Calu3 (cell line): ENCODE measurements at regions not wholly inside any gene's neighbourhood (a gene's known extent, or its start where the extent isn't known, plus 50 kb on each side); places are given as distances from the start of the nearest gene placed in this dataset.

Experiments used
- BruUV-seq: library from RNA; stranded (reverse); fragments of 400-500 nt; replicated peaks from 2 replicates; lab custom pipeline; 2021; lab: Mats Ljungman, UMichigan
- CTCF ChIA-PET: fragments of 300-600 bp; sonication (Branson Sonifier 250); formaldehyde crosslinking; loops from one replicate; lab custom pipeline; 2022; ENCODE audit warnings: antibody characterized with exemption; lab: Charles Lee
- DNase-seq: peaks from one replicate; pipeline ENCODE4 v3.0.0; 2022
- H3K27ac Mint-ChIP-seq: one replicate; pipeline ENCODE4 v1.8.0; 2022; ENCODE audit warnings: mixed read lengths; ENCODE audit not compliant: unreplicated experiment
- H3K27me3 Mint-ChIP-seq: one replicate; pipeline ENCODE4 v1.8.0; 2022; ENCODE audit warnings: mixed read lengths; ENCODE audit not compliant: unreplicated experiment
- H3K36me3 Mint-ChIP-seq: one replicate; pipeline ENCODE4 v1.8.0; 2022; ENCODE audit warnings: mild to moderate bottlenecking, moderate library complexity, mixed read lengths; ENCODE audit not compliant: insufficient read depth, unreplicated experiment
- H3K4me1 Mint-ChIP-seq: one replicate; pipeline ENCODE4 v1.8.0; 2022; ENCODE audit warnings: mild to moderate bottlenecking, low read depth, mixed read lengths; ENCODE audit not compliant: unreplicated experiment
- H3K4me3 Mint-ChIP-seq: one replicate; pipeline ENCODE4 v1.8.0; 2022; ENCODE audit warnings: mild to moderate bottlenecking, low read depth, moderate library complexity, mixed read lengths; ENCODE audit not compliant: unreplicated experiment
- H3K9me3 Mint-ChIP-seq: one replicate; pipeline ENCODE4 v1.8.0; 2022; ENCODE audit warnings: low read depth, mixed read lengths; ENCODE audit not compliant: unreplicated experiment
- CTCF ChIP-seq: fragments of 200-600 bp; IDR thresholded peaks from one replicate; pipeline ENCODE4 v1.8.0; 2022; ENCODE audit warnings: antibody characterized with exemption; ENCODE audit not compliant: unreplicated experiment
- intact Hi-C: fragments of 100-400 bp; cut with micrococcal nuclease; formaldehyde crosslinking; loops from one replicate; pipeline ENCODE4 v1.10.0; 2022; ENCODE audit not compliant: unreplicated experiment

- intact Hi-C loops = no loop called here
- DNase-seq = no peak
- Mint-ChIP-seq H3K9me3 (no peaks in the 10 kb centered on the region), H3K4me3 (no peak overlapping the region), H3K27me3 (no peaks in the 10 kb centered on the region), H3K4me1 (peaks cover 14% of the 10 kb centered on the region), H3K36me3 (no peaks in the 10 kb centered on the region), H3K27ac (no peak overlapping the region)
- BruUV-seq = no TSS peak
- CTCF ChIA-PET = no interaction called here
- no peak for TF ChIP-seq CTCF
Observed at GRCh38 chr2:8577573-8577972, 104.3 kb upstream of the ID2 start.

DNA sequence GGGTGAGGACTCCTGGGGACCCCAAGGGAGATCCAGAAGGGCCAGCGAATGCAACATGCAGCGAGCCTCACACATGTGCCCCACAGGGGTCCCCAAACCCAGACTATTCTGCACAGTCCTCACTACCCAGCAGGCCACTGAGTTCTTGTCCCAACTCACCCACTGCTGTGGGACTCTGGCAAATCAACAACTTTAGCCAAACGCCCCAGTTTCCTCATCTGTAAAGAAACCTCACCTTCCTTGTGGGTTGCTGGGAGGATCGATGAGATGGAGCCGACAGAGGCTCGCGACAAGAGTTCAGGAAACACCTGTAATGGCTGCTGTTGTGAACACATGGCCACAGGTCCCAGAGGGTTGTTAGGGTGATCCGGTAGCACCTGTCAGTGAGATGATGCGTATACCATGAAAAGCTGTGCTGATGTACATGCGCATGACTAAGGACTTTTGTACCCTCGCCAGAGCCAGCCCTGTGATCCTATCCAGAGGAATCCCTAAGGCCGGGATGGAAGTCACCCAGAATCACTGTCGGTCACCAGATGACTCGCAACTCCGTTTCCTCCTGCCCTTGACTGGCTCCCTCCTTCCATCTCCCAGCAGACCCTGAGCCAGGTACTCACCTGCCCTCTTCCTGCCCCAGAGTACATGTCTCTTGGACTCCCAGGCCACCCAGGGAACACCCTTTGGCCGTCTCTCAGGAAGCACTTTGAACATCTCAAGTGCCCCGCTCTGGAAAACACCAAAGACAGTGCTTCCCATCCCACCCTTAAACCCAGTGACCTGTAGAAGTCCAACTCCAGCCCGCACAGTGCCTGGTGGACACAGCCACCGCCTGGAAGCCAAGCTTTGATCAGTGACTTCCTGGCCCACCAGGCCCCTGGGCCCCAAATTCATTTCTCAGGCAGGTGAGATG lies 103.3 kb upstream of the ID2 start:
- H3K27me3 Mint-ChIP-seq = no peaks in the 10 kb centered on the region
- no peak overlapping the region for H3K4me3 Mint-ChIP-seq
- TF ChIP-seq CTCF = no peak

GRCh38 chr2:8579485-8580085 lies 102.3 kb upstream of the ID2 start:
- no peaks in the 10 kb centered on the region for H3K36me3 Mint-ChIP-seq
- H3K4me3 Mint-ChIP-seq = no peak overlapping the region
- no peak overlapping the region for H3K27ac Mint-ChIP-seq
- intact Hi-C loops = no loop called here
- H3K4me1 Mint-ChIP-seq = peaks cover 15% of the 10 kb centered on the region
- H3K27me3 Mint-ChIP-seq = no peaks in the 10 kb centered on the region
- no peak for DNase-seq
- no TSS peak for BruUV-seq
- CTCF ChIA-PET = no interaction called here
- H3K9me3 Mint-ChIP-seq = no peaks in the 10 kb centered on the region
- TF ChIP-seq CTCF = no peak

More for the DNA sequence above, 103.3 kb upstream of the ID2 start:
- Mint-ChIP-seq H3K27ac (no peak overlapping the region), H3K9me3 (no peaks in the 10 kb centered on the region), H3K36me3 (no peaks in the 10 kb centered on the region), H3K4me1 (peaks cover 14% of the 10 kb centered on the region)
- intact Hi-C loops = no loop called here
- no peak for DNase-seq
- CTCF ChIA-PET = no interaction called here
- BruUV-seq = no TSS peak

DNA sequence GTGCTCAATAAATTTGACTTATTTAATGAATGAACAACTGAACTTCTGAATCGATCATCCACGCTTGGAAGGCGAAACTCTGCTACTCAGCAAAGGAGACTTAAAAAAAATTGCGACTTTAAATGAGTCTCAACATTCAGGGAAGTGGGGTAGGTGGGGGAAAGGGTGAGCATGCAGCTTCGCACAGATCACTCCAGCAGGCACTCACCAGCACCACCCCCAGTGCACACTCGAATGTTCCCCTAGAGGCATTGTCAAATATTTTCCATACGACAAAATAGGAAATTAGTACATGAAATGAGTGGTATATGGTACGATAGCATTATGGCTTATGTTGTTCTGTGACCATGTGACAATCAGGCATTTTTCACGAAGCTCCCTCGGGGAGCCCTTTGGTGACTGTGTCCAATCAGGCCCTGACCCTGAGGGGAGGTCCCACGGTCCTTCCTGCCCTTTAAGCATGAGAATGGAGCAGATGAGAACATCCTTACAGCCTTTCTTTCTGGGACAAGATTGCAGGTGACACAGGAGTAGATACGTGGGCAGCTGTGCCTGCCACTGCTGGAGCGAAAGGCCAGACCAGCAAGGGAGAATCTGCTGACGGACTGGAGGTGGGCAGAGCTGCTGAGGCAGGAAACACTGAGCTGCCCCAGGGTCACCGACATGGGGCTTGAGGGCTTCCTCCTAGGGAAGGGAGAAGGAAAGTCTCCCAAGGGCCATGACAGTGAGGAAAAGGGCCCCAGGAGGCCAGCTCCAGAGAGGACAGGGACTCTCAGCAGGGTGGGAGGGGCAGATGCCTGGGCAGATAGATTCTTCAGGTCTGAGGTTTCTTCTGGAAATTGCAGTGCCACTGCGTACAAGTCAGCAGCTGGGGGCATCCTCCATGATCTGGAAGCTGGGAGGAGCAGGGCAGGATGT lies 101.3 kb upstream of the ID2 start:
- BruUV-seq = no TSS peak
- peaks cover 8% of the 10 kb centered on the region for H3K4me1 Mint-ChIP-seq
- no peaks in the 10 kb centered on the region for H3K36me3 Mint-ChIP-seq
- no peaks in the 10 kb centered on the region for H3K9me3 Mint-ChIP-seq
- no peak for DNase-seq
- CTCF ChIA-PET = no interaction called here
- TF ChIP-seq CTCF = no peak
- no peak overlapping the region for H3K27ac Mint-ChIP-seq
- intact Hi-C loops = no loop called here
- no peaks in the 10 kb centered on the region for H3K27me3 Mint-ChIP-seq
- no peak overlapping the region for H3K4me3 Mint-ChIP-seq
